HG02943 (cell line): ENCODE measurements at regions not wholly inside any gene's neighbourhood (a gene's known extent, or its start where the extent isn't known, plus 50 kb on each side); places are given as distances from the start of the nearest gene placed in this dataset.

Source experiments
- ATAC-seq: cut with Tn5 transposase; IDR thresholded peaks from one replicate; pipeline ENCODE4 v1.9.1; 2021; ENCODE audit warnings: mild to moderate bottlenecking, low read depth, moderate library complexity; ENCODE audit not compliant: unreplicated experiment

DNA sequence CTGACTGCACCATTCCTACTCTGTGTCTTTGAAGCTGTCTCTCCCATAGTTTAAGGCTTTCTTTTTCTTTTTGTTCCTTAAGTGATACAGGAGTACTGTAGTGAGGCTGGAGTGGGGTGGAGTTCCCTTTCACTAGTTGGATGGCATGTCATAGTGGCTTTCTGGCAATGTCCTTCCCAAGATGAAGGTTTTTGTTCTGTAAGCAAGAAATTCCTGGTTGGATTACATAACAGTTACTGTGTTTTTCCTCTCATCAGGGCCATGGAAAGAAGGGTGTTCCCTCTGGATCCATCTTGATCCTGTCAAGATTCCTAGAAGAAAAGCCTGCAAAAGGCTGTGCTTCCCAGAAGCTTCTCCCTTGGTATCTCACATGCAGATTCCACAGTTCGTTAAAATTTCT is 84.2 kb downstream of the ACKR3 start:
- no peak for ATAC-seq

- no peak for ATAC-seq
Observed at GRCh38 chr2:236654496-236654895, 84.9 kb downstream of the ACKR3 start.

DNA sequence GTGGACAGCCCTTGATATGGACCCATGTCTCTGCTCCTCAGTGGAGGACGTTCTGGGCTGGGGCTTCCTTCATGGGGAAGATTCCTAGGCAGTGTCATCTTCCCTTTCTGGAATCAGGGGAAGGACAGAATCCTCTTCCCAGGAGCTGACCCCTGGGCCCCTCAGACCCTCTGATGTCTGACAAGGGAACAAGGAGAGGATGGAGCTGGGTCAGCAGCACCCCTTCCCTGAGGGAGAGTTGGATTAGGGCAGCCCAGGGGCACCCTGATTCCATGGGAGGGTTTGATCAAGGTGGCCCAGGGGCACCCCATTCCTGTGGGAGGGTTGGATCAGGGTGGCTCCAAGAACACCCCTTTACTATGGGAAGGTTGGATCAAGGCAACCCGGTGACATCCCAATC is 86.5 kb downstream of the ACKR3 start:
- ATAC-seq: no peak

DNA sequence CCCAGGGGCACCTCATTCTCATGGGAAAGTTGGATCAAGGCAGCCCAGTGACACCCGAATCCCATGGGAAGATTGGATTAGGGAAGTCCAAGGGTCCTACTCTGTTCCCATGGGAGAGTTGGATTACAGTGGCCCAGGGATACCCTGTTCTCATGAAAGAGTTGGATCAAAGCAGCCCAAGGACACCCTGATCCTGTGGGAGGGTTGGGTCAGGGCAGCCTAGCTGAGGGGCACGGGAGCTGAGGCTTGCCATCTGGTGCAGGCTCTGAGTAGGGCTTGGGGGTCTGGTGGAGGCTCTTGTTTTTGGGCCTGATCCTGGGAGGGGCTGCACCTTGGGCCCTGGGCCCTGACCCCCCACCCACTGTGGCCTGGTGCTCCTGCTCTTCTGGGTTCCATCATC is 87.1 kb downstream of the ACKR3 start:
- ATAC-seq: no peak

DNA sequence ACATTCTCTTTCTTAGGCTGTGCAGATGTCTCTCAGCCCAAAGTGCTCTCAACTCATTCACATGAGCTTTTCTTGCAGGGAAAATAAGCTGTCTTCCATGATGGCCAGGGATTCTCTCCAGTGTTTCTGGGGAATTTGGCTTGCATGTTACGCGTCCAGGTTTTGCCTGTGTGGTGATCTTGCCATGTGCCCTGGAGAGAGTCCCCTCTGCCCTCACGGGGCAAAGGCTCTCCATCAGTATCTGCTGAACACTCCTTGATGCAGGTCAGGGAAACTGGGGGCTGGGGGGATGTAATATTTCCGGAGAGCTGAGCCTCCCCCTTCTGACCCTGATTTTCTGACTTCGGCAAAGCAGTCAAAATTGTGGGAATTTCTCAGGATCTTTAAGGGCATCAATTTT is 87.6 kb downstream of the ACKR3 start:
- ATAC-seq: no peak

GRCh38 chr2:236657801-236658200 is 88.2 kb downstream of the ACKR3 start:
- no peak for ATAC-seq

- no peak for ATAC-seq
Observed at GRCh38 chr2:236658974-236659757, 89.5 kb downstream of the ACKR3 start.

DNA sequence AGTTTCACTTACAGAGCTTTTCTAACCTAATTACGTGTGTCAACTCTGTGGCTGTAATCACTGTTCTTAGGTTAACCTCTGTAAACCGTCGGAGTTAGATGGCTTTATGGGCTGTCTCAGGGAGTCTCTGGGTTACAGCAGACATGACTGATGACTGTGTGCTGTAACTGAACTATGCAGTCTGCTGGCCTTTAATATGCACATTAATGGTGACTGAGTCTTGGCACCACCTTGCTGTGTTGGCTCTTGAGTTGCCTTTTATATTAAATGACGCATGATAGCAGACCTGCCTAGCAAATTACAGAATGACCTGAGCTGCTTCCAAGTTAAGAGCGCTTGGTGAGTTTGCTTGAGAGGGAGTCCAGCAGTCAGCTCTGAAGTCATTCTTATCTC is 90.1 kb downstream of the ACKR3 start:
- no peak for ATAC-seq

- no peak for ATAC-seq
Observed at GRCh38 chr2:236661061-236661761, 91.6 kb downstream of the ACKR3 start.

- no peak for ATAC-seq
Observed at GRCh38 chr2:236661762-236662110, 92.1 kb downstream of the ACKR3 start.

GRCh38 chr2:236662231-236663185 is 92.9 kb downstream of the ACKR3 start:
- no peak for ATAC-seq

DNA sequence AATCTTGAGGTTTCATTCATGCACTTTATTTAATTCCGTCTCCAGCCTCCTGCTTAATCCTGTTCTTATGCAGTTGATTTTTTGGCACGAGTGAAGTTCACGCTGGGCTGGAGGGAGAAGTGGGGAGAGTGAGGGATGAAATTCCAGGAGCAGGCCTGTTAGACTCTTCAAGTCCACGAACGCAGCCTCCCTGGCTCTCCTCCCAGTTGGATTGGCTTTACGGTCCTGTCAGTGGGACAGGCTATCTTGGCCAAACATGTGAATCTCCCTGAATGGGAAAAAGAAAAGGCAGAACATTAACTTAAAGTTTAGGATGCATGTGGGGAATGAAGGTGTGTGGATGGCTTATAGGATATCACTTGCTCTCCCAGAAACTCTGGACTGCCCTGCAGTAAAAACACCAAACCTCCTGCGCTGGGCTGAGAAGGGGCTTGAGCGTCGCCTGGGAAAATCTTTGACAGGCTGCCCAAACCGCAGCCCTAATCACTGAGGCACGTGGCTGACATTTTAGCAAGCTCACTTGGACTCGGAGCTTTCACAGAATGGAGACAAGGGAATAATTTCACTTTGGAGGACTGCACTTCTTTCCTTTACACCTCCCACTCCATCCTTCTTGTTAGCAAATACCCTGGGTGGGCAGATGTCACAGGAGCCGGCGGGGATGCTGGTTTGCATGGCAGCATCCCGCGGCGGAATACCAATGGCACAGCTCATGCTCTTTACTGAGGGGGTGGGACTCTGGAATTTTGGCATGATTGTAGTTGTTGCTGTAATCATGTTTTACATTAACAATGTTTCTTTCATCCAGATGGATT is 93.9 kb downstream of the ACKR3 start:
- ATAC-seq: no peak

DNA sequence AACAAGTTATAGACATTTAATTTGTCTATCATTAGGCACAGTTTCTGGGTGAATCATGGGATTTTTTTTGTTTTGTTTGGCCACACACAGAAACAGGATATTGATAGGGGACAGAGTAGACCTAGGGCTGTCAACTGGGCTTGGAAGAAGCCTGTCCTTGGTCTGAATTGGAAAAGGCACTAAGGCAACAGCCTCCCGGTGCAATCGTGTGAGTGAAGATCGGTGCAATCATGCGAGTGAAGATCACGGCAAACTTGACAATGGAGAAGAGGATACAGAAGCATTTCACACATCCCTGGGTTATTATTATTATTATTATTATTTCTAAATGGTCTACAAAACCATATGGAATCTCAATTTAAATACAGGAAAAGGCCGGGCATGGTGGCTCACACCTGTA is 94.5 kb downstream of the ACKR3 start:
- ATAC-seq: no peak

GRCh38 chr2:236665101-236665500 is 95.5 kb downstream of the ACKR3 start:
- no peak for ATAC-seq

- ATAC-seq: no peak
Observed at GRCh38 chr2:236665572-236666118, 96.0 kb downstream of the ACKR3 start.

DNA sequence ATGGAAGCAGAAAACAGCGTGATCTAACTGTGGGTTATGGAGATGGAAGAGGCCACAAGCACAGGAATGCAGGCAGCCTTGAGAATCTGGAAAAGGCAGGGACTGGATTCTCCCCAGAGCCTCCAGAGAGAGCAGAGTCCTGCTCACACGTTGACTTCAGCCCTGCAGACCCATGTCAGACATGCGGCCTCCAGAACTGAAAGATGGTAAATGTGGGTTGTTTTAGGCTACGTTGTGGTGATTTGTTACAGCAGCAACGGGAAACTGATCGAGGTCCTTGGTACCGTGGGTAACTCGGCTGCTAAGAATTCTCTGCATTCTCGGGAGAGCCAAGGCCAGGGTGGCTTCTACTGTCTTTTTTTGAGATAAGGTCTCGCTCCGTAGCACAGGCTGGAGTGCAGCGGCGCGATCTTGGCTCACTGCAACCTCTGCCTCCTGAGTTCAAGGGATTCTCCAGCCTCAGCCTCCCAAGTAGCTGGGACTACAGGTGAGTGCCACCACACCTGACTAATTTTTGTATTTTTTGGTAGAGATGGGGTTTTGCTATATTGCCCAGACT is 97.1 kb downstream of the ACKR3 start:
- ATAC-seq: no peak

- no peak for ATAC-seq
Observed at GRCh38 chr2:236667526-236667925, 97.9 kb downstream of the ACKR3 start.

- no peak for ATAC-seq
Observed at GRCh38 chr2:236668531-236668969, 98.9 kb downstream of the ACKR3 start.

GRCh38 chr2:236670235-236670620 is 100.6 kb downstream of the ACKR3 start:
- ATAC-seq: no peak
